Breast epithelium (tissue), 4 donors: ENCODE measurements at regions not wholly inside any gene's neighbourhood (a gene's known extent, or its start where the extent isn't known, plus 50 kb on each side); places are given as distances from the start of the nearest gene placed in this dataset.

Experiments
- DNase-seq, 2 donors: peaks; one replicate each; pipeline ENCODE4 v3.0.0-alpha.2; 2019; ENCODE audit warnings: low spot score in 2 of 2
- H3K27ac ChIP-seq, 2 donors: fragments of 200-600 bp; sonication (generic) in 1 of 2; one replicate each; pipeline ENCODE4 v1.5.1; 2016 to 2019; ENCODE audit warnings: mild to moderate bottlenecking in 1 of 2
- H3K27me3 ChIP-seq, 2 donors: fragments of 200-600 bp; sonication (generic) in 1 of 2; one replicate each; pipeline versions ENCODE4 v1.5.1 to v1.6.0; 2017 to 2019; ENCODE audit warnings: control low read depth in 1 of 2, mild to moderate bottlenecking in 1 of 2
- H3K36me3 ChIP-seq: fragments of 200-600 bp; one replicate; pipeline ENCODE4 v1.5.1; 2019
- H3K4me1 ChIP-seq, 2 donors: fragments of 200-600 bp; sonication (generic); one replicate each; pipeline ENCODE4 v1.5.1; 2016 to 2019; ENCODE audit warnings: control low read depth in 1 of 2
- H3K4me3 ChIP-seq, 3 donors: fragments of 200-600 bp; sonication (generic); 1 replicate in 2 of 3; 2 replicates in 1 of 3; pipeline ENCODE4 v1.5.1; 2016 to 2019; ENCODE audit warnings: mild to moderate bottlenecking in 3 of 3, moderate library complexity in 2 of 3
- H3K9me3 ChIP-seq, 2 donors: fragments of 200-600 bp; sonication (generic) in 1 of 2; one replicate each; pipeline ENCODE4 v1.5.1; 2016 to 2019; ENCODE audit warnings: control low read depth in 1 of 2
- CTCF ChIP-seq, 3 donors: fragments of 450-650 bp; IDR thresholded peaks; one replicate each; pipeline ENCODE4 v1.5.1; 2016 to 2017; ENCODE audit warnings: antibody characterized with exemption in 3 of 3, mild to moderate bottlenecking in 3 of 3, moderate library complexity in 3 of 3
- POLR2A ChIP-seq: fragments of 450-650 bp; IDR thresholded peaks from one replicate; pipeline ENCODE4 v1.6.1; 2016; ENCODE audit warnings: antibody characterized with exemption, mild to moderate bottlenecking, moderate library complexity
- POLR2AphosphoS5 ChIP-seq, 3 donors: sonication (generic); formaldehyde crosslinking; IDR thresholded peaks; one replicate each; pipeline ENCODE4 v1.6.1; 2017; ENCODE audit warnings: antibody characterized with exemption in 3 of 3
- intact Hi-C: fragments of 100-400 bp; cut with DNase I; formaldehyde crosslinking; loops from one replicate; pipeline ENCODE4 v1.15.1; 2023; ENCODE audit warnings: low total_unique reads

- Histone ChIP-seq H3K27me3 (peaks cover 0 to 13% of the 10 kb centered on the region in 2 donors), H3K4me1 (no peaks in the 10 kb centered on the region), H3K9me3 (peaks cover 0 to 13% of the 10 kb centered on the region in 2 donors), H3K27ac (no peak overlapping the region), H3K36me3 (no peaks in the 10 kb centered on the region), H3K4me3 (no peak overlapping the region)
- intact Hi-C loops: no loop called here
- TF ChIP-seq CTCF (IDR thresholded peaks at IDR 0.05) (no peak), POLR2A (no peak), POLR2AphosphoS5 (IDR thresholded peaks at IDR 0.05) (no peak)
- DNase-seq: no peak
Observed at GRCh38 chr19:31520633-31521032, 171.4 kb upstream of the TSHZ3 start.

- Histone ChIP-seq H3K27ac (no peak overlapping the region), H3K9me3 (peaks cover 8 to 23% of the 10 kb centered on the region in 2 donors), H3K4me1 (no peaks in the 10 kb centered on the region), H3K4me3 (no peak overlapping the region), H3K27me3 (no peaks in the 10 kb centered on the region), H3K36me3 (no peaks in the 10 kb centered on the region)
- intact Hi-C loops: no loop called here
- no peak for DNase-seq
- no peak for TF ChIP-seq CTCF (IDR thresholded peaks at IDR 0.05)
- TF ChIP-seq POLR2A: no peak
- no peak for TF ChIP-seq POLR2AphosphoS5 (IDR thresholded peaks at IDR 0.05)
Observed at GRCh38 chr19:31525610-31526147, 176.4 kb upstream of the TSHZ3 start.

GRCh38 chr19:31527443-31527842, 178.2 kb upstream of the TSHZ3 start:
- Histone ChIP-seq H3K27ac (no peak overlapping the region), H3K27me3 (peaks cover 0 to 5% of the 10 kb centered on the region in 2 donors), H3K9me3 (peaks cover 8 to 16% of the 10 kb centered on the region in 2 donors), H3K4me3 (no peak overlapping the region), H3K4me1 (no peaks in the 10 kb centered on the region), H3K36me3 (no peaks in the 10 kb centered on the region)
- no peak for DNase-seq
- TF ChIP-seq POLR2A: no peak
- no peak for TF ChIP-seq POLR2AphosphoS5 (IDR thresholded peaks at IDR 0.05)
- TF ChIP-seq CTCF (IDR thresholded peaks at IDR 0.05): no peak
- intact Hi-C loops: no loop called here

- TF ChIP-seq POLR2A: no peak
- TF ChIP-seq CTCF (IDR thresholded peaks at IDR 0.05): no peak
- TF ChIP-seq POLR2AphosphoS5 (IDR thresholded peaks at IDR 0.05): no peak
- no peak for DNase-seq
- Histone ChIP-seq H3K9me3 (peaks cover 8 to 16% of the 10 kb centered on the region in 2 donors), H3K4me1 (no peaks in the 10 kb centered on the region), H3K4me3 (no peak overlapping the region), H3K27ac (no peak overlapping the region), H3K36me3 (no peaks in the 10 kb centered on the region), H3K27me3 (peaks cover 0 to 5% of the 10 kb centered on the region in 2 donors)
- intact Hi-C loops: no loop called here
Observed at GRCh38 chr19:31528261-31528660, 179.0 kb upstream of the TSHZ3 start.

GRCh38 chr19:31529121-31529520, 179.9 kb upstream of the TSHZ3 start:
- Histone ChIP-seq H3K4me3 (no peak overlapping the region), H3K36me3 (no peaks in the 10 kb centered on the region), H3K27me3 (peaks cover 0 to 5% of the 10 kb centered on the region in 2 donors), H3K4me1 (no peaks in the 10 kb centered on the region), H3K27ac (no peak overlapping the region), H3K9me3 (peaks cover 8 to 16% of the 10 kb centered on the region in 2 donors)
- DNase-seq: no peak
- intact Hi-C loops: no loop called here
- TF ChIP-seq POLR2A (no peak), CTCF (IDR thresholded peaks at IDR 0.05) (no peak), POLR2AphosphoS5 (IDR thresholded peaks at IDR 0.05) (no peak)
